ENCODE measurements at regions not wholly inside any gene's neighbourhood (a gene's known extent, or its start where the extent isn't known, plus 50 kb on each side); places are given as distances from the start of the nearest gene placed in this dataset.
"Not testable (repeated sequence)": the region's sequence is repeated elsewhere in the genome, so short reads cannot be mapped to it uniquely, and the experiment has no call there.

GRCh38 chr16:66175058-66175457, 191.4 kb upstream of the CDH5 start:
- Mint-ChIP-seq H3K27me3 (ENCODE audit: low read depth, unreplicated experiment) (peaks cover 23% of the 10 kb centered on the region), H3K36me3 (ENCODE audit: low read depth, unreplicated experiment) (no peaks in the 10 kb centered on the region), H3K4me1 (ENCODE audit: low read depth, unreplicated experiment) (no peaks in the 10 kb centered on the region), H3K9me3 (ENCODE audit: unreplicated experiment) (peaks cover under 1% of the 10 kb centered on the region), H3K27ac (ENCODE audit: unreplicated experiment) (no peak overlapping the region), H3K4me3 (ENCODE audit: unreplicated experiment) (no peak overlapping the region)
- Histone ChIP-seq H3K4me2 (ENCODE audit: low read length) (no peak overlapping the region), H3K27ac (ENCODE audit: low read depth, low read length) (no peak overlapping the region), H2AFZ (ENCODE audit: low read depth, low read length) (no peak overlapping the region), H3K9me3 (ENCODE audit: insufficient read depth, low read depth, low read length) (no peaks in the 10 kb centered on the region), H3K9ac (ENCODE audit: low read length) (no peak overlapping the region), H3K79me2 (ENCODE audit: insufficient read depth, low read length) (no peaks in the 10 kb centered on the region), H3K4me1 (ENCODE audit: insufficient read depth, low read length) (no peaks in the 10 kb centered on the region), H4K20me1 (ENCODE audit: insufficient read depth, low read length) (no peaks in the 10 kb centered on the region), H3K36me3 (ENCODE audit: insufficient read depth, low read length) (no peaks in the 10 kb centered on the region), H3K27me3 (ENCODE audit: insufficient read depth, low read length) (no peaks in the 10 kb centered on the region), H3K4me3 (ENCODE audit: insufficient read depth, low read depth, low read length) (no peak overlapping the region)
- DNase-seq (ENCODE audit: low read depth) (no peak), FAIRE-seq (no peak)
- TF ChIP-seq EZH2 (IDR thresholded peaks at IDR 0.05; ENCODE audit: insufficient read depth, low read length): no peak
- TF ChIP-seq, protein P1, sequence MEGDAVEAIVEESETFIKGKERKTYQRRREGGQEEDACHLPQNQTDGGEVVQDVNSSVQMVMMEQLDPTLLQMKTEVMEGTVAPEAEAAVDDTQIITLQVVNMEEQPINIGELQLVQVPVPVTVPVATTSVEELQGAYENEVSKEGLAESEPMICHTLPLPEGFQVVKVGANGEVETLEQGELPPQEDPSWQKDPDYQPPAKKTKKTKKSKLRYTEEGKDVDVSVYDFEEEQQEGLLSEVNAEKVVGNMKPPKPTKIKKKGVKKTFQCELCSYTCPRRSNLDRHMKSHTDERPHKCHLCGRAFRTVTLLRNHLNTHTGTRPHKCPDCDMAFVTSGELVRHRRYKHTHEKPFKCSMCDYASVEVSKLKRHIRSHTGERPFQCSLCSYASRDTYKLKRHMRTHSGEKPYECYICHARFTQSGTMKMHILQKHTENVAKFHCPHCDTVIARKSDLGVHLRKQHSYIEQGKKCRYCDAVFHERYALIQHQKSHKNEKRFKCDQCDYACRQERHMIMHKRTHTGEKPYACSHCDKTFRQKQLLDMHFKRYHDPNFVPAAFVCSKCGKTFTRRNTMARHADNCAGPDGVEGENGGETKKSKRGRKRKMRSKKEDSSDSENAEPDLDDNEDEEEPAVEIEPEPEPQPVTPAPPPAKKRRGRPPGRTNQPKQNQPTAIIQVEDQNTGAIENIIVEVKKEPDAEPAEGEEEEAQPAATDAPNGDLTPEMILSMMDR (IDR thresholded peaks at IDR 0.05; ENCODE audit: insufficient read depth, low read depth, low read length): no peak

GRCh38 chr16:66173796-66174195, 192.7 kb upstream of the CDH5 start:
- not testable (repeated sequence) for H4K20me1 ChIP-seq (ENCODE audit: insufficient read depth, low read length); H3K27ac ChIP-seq (ENCODE audit: low read depth, low read length); H3K9me3 Mint-ChIP-seq (ENCODE audit: unreplicated experiment); H3K27me3 ChIP-seq (ENCODE audit: insufficient read depth, low read length); H3K9me3 ChIP-seq (ENCODE audit: insufficient read depth, low read depth, low read length); H3K4me3 ChIP-seq (ENCODE audit: insufficient read depth, low read depth, low read length); H3K4me2 ChIP-seq (ENCODE audit: low read length); H3K36me3 Mint-ChIP-seq (ENCODE audit: low read depth, unreplicated experiment); H3K4me1 ChIP-seq (ENCODE audit: insufficient read depth, low read length); H3K4me1 Mint-ChIP-seq (ENCODE audit: low read depth, unreplicated experiment); H3K9ac ChIP-seq (ENCODE audit: low read length); H3K27ac Mint-ChIP-seq (ENCODE audit: unreplicated experiment); FAIRE-seq; H3K36me3 ChIP-seq (ENCODE audit: insufficient read depth, low read length); H3K4me3 Mint-ChIP-seq (ENCODE audit: unreplicated experiment); H3K79me2 ChIP-seq (ENCODE audit: insufficient read depth, low read length); DNase-seq (ENCODE audit: low read depth); H2AFZ ChIP-seq (ENCODE audit: low read depth, low read length)
- peaks cover 30% of the 10 kb centered on the region for H3K27me3 Mint-ChIP-seq (ENCODE audit: low read depth, unreplicated experiment)

- not testable (repeated sequence) for H3K27ac Mint-ChIP-seq (ENCODE audit: unreplicated experiment); H3K27me3 ChIP-seq (ENCODE audit: insufficient read depth, low read length); H3K4me1 ChIP-seq (ENCODE audit: insufficient read depth, low read length); H3K27ac ChIP-seq (ENCODE audit: low read depth, low read length); FAIRE-seq; H3K9ac ChIP-seq (ENCODE audit: low read length); H3K9me3 Mint-ChIP-seq (ENCODE audit: unreplicated experiment); H3K36me3 ChIP-seq (ENCODE audit: insufficient read depth, low read length); H3K4me3 ChIP-seq (ENCODE audit: insufficient read depth, low read depth, low read length); H3K36me3 Mint-ChIP-seq (ENCODE audit: low read depth, unreplicated experiment); DNase-seq (ENCODE audit: low read depth); H3K4me3 Mint-ChIP-seq (ENCODE audit: unreplicated experiment); H4K20me1 ChIP-seq (ENCODE audit: insufficient read depth, low read length); H3K4me2 ChIP-seq (ENCODE audit: low read length); H3K9me3 ChIP-seq (ENCODE audit: insufficient read depth, low read depth, low read length); H3K4me1 Mint-ChIP-seq (ENCODE audit: low read depth, unreplicated experiment); H3K79me2 ChIP-seq (ENCODE audit: insufficient read depth, low read length); H2AFZ ChIP-seq (ENCODE audit: low read depth, low read length)
- peaks cover 32% of the 10 kb centered on the region for H3K27me3 Mint-ChIP-seq (ENCODE audit: low read depth, unreplicated experiment)
Measured at GRCh38 chr16:66173181-66173580, 193.3 kb upstream of the CDH5 start.

DNA sequence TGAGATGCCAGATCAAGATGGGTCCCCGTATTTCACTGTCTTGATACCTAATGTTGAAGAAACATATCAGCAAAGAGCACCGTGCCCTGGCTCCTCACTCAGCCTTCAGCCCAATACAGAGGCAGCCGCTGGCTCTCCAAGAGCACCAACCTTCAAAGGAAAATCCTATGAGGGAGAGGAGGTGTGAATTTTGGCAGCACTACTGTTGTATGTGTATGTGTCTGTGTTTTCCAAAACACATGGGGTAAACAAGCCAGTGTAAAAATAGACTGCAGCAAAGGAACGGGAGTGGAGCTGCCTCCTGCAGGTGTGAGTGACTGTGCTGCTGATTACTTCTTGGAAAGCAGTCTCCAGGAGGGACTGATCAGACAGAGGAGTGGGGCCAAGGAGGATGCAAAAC, 194.0 kb upstream of the CDH5 start:
- no peaks in the 10 kb centered on the region for H3K36me3 Mint-ChIP-seq (ENCODE audit: low read depth, unreplicated experiment)
- Histone ChIP-seq H3K9ac (ENCODE audit: low read length) (no peak overlapping the region), H3K27me3 (ENCODE audit: insufficient read depth, low read length) (no peaks in the 10 kb centered on the region), H4K20me1 (ENCODE audit: insufficient read depth, low read length) (no peaks in the 10 kb centered on the region), H3K36me3 (ENCODE audit: insufficient read depth, low read length) (no peaks in the 10 kb centered on the region), H3K79me2 (ENCODE audit: insufficient read depth, low read length) (no peaks in the 10 kb centered on the region), H3K4me1 (ENCODE audit: insufficient read depth, low read length) (no peaks in the 10 kb centered on the region), H3K27ac (ENCODE audit: low read depth, low read length) (no peak overlapping the region), H3K4me2 (ENCODE audit: low read length) (no peak overlapping the region), H3K4me3 (ENCODE audit: insufficient read depth, low read depth, low read length) (no peak overlapping the region), H3K9me3 (ENCODE audit: insufficient read depth, low read depth, low read length) (no peaks in the 10 kb centered on the region), H2AFZ (ENCODE audit: low read depth, low read length) (no peak overlapping the region)
- peaks cover under 1% of the 10 kb centered on the region for H3K9me3 Mint-ChIP-seq (ENCODE audit: unreplicated experiment)
- H3K27me3 Mint-ChIP-seq (ENCODE audit: low read depth, unreplicated experiment): peaks cover 36% of the 10 kb centered on the region
- H3K4me1 Mint-ChIP-seq (ENCODE audit: low read depth, unreplicated experiment): no peaks in the 10 kb centered on the region
- no peak overlapping the region for H3K27ac Mint-ChIP-seq (ENCODE audit: unreplicated experiment)
- TF ChIP-seq EZH2 (IDR thresholded peaks at IDR 0.05; ENCODE audit: insufficient read depth, low read length): no peak
- TF ChIP-seq, protein P1 (IDR thresholded peaks at IDR 0.05; ENCODE audit: insufficient read depth, low read depth, low read length): no peak
- no peak for DNase-seq (ENCODE audit: low read depth)
- no peak for FAIRE-seq
- no peak overlapping the region for H3K4me3 Mint-ChIP-seq (ENCODE audit: unreplicated experiment)
